ENCODE measurements at regions not wholly inside any gene's neighbourhood (a gene's known extent, or its start where the extent isn't known, plus 50 kb on each side); places are given as distances from the start of the nearest gene placed in this dataset.
A peak's percentile ranks its signal among the peaks of the same experiment; 100 is the strongest.
"Not testable (repeated sequence)": the region's sequence is repeated elsewhere in the genome, so short reads cannot be mapped to it uniquely, and the experiment has no call there.

DNA sequence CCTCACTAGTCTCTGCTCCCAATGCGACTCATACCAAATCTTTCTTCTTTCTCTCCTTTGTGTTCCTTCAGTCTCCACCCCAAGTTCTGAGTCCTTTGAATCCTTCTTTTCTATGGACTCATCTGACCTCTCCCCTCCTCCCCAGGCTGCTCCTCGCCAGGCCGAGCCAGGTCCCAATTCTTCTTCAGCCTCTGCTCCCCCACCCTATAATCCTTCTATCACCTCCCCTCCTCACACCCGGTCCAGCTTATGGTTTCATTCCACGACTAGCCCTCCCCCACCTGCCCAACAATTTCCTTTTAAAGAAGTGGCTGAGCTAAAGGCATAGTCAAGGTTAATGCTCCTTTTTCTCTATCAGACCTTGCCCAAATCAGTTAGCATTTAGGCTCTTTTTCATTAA is 518.5 kb downstream of the MATN1 start:
- dilution Hi-C loops (cut with MboI; ENCODE audit: extremely low pct_ligation_motif_present, low sequenced_read_pairs); FAIRE-seq; H3K36me3 ChIP-seq (ENCODE audit: control insufficient read depth in 2 of 2, extremely low read depth in 1 of 2, insufficient read depth in 2 of 2, low read length in 2 of 2); H3K4me3 ChIP-seq (ENCODE audit: control insufficient read depth in 2 of 3, extremely low read depth in 1 of 3, insufficient read depth in 2 of 3, low read depth in 1 of 3, low read length in 3 of 3); H2AFZ ChIP-seq (ENCODE audit: control insufficient read depth, low read length); H3K27ac ChIP-seq (ENCODE audit: control insufficient read depth, insufficient read depth, low read length); H3K4me1 ChIP-seq (ENCODE audit: control insufficient read depth, extremely low read depth, insufficient read depth, low read length); DNase-seq (ENCODE audit: low read depth, low spot score); H4K20me1 ChIP-seq (ENCODE audit: control insufficient read depth, extremely low read depth, insufficient read depth, low read length); H3K79me2 ChIP-seq (ENCODE audit: control insufficient read depth, insufficient read depth, low read length); H3K4me2 ChIP-seq (ENCODE audit: control insufficient read depth, extremely low read depth, insufficient read depth, low read depth, low read length); H3K9me3 ChIP-seq (ENCODE audit: control insufficient read depth, low read depth, low read length); H3K9me1 ChIP-seq (ENCODE audit: control insufficient read depth, extremely low read depth, insufficient read depth, low read length); H3K27me3 ChIP-seq (ENCODE audit: control insufficient read depth, extremely low read depth, insufficient read depth, low read length); H3K9ac ChIP-seq (ENCODE audit: control insufficient read depth, extremely low read depth, insufficient read depth, low read length): not testable (repeated sequence)

DNA sequence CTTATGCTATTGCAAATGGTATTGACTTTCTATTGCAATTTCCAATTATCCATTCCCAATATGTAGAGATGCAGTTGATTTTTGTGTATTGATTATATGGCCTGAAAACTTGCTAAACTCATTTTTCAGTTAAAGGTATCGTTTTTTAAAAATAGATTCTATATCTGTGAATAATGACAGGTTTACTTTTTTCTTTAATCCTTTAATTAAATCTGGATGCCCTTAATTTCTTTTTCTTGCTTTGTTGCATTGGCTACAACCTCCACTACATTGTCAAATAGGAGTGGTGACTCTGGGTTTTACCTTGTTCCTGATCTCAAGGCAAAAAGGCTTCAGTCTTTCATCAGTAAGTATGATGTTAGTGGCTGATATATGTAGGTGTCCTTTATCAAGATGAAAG is 522.4 kb downstream of the MATN1 start:
- no peak overlapping the region for H3K4me2 ChIP-seq (ENCODE audit: control insufficient read depth, extremely low read depth, insufficient read depth, low read depth, low read length)
- no peaks in the 10 kb centered on the region for H3K9me3 ChIP-seq (ENCODE audit: control insufficient read depth, low read depth, low read length)
- H3K79me2 ChIP-seq (ENCODE audit: control insufficient read depth, insufficient read depth, low read length): no peaks in the 10 kb centered on the region
- no peaks in the 10 kb centered on the region for H3K4me1 ChIP-seq (ENCODE audit: control insufficient read depth, extremely low read depth, insufficient read depth, low read length)
- H3K36me3 ChIP-seq (ENCODE audit: control insufficient read depth in 2 of 2, extremely low read depth in 1 of 2, insufficient read depth in 2 of 2, low read length in 2 of 2): no peaks in the 10 kb centered on the region
- H3K27ac ChIP-seq (ENCODE audit: control insufficient read depth, insufficient read depth, low read length): no peak overlapping the region
- H3K4me3 ChIP-seq (ENCODE audit: control insufficient read depth in 2 of 3, extremely low read depth in 1 of 3, insufficient read depth in 2 of 3, low read depth in 1 of 3, low read length in 3 of 3): no peak overlapping the region
- H2AFZ ChIP-seq (ENCODE audit: control insufficient read depth, low read length): no peak overlapping the region
- DNase-seq (ENCODE audit: low read depth, low spot score) (no peak), FAIRE-seq (no peak)
- no peaks in the 10 kb centered on the region for H4K20me1 ChIP-seq (ENCODE audit: control insufficient read depth, extremely low read depth, insufficient read depth, low read length)
- no peak for TF ChIP-seq EZH2 (IDR thresholded peaks at IDR 0.05; ENCODE audit: low read length)
- TF ChIP-seq, protein P1, sequence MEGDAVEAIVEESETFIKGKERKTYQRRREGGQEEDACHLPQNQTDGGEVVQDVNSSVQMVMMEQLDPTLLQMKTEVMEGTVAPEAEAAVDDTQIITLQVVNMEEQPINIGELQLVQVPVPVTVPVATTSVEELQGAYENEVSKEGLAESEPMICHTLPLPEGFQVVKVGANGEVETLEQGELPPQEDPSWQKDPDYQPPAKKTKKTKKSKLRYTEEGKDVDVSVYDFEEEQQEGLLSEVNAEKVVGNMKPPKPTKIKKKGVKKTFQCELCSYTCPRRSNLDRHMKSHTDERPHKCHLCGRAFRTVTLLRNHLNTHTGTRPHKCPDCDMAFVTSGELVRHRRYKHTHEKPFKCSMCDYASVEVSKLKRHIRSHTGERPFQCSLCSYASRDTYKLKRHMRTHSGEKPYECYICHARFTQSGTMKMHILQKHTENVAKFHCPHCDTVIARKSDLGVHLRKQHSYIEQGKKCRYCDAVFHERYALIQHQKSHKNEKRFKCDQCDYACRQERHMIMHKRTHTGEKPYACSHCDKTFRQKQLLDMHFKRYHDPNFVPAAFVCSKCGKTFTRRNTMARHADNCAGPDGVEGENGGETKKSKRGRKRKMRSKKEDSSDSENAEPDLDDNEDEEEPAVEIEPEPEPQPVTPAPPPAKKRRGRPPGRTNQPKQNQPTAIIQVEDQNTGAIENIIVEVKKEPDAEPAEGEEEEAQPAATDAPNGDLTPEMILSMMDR (optimal IDR thresholded peaks at IDR 0.05 in 1 of 3, IDR thresholded peaks at IDR 0.05 in 1 of 3, conservative IDR thresholded peaks at IDR 0.05 in 1 of 3; ENCODE audit: extremely low read depth in 1 of 3, insufficient read depth in 2 of 3, low read length in 3 of 3): no peak
- H3K9ac ChIP-seq (ENCODE audit: control insufficient read depth, extremely low read depth, insufficient read depth, low read length): no peak overlapping the region
- peaks cover 10% of the 10 kb centered on the region for H3K27me3 ChIP-seq (ENCODE audit: control insufficient read depth, extremely low read depth, insufficient read depth, low read length)
- dilution Hi-C loops (cut with MboI; ENCODE audit: extremely low pct_ligation_motif_present, low sequenced_read_pairs): no loop called here
- H3K9me1 ChIP-seq (ENCODE audit: control insufficient read depth, extremely low read depth, insufficient read depth, low read length): no peaks in the 10 kb centered on the region

DNA sequence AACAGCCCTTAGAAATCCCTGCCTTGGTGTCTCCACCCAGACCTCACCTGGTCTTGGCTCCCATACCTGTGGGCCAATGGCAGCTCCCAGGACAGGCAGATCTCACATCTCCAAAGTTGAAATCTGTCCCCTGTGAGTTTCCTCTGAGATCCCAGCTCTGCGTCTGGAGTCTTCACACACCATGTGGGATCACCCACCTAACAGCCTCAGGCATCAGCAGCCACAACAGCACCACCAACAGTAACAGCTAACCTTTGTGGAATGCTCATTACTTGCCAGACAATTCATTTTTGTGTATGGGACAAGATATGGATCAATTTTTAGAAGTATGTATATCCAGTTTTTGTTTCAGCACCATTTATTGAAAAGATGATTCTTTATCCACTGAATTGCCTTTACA is 523.2 kb downstream of the MATN1 start:
- no peaks in the 10 kb centered on the region for H3K4me1 ChIP-seq (ENCODE audit: control insufficient read depth, extremely low read depth, insufficient read depth, low read length)
- no peaks in the 10 kb centered on the region for H3K9me3 ChIP-seq (ENCODE audit: control insufficient read depth, low read depth, low read length)
- H3K4me2 ChIP-seq (ENCODE audit: control insufficient read depth, extremely low read depth, insufficient read depth, low read depth, low read length): no peak overlapping the region
- no peaks in the 10 kb centered on the region for H4K20me1 ChIP-seq (ENCODE audit: control insufficient read depth, extremely low read depth, insufficient read depth, low read length)
- no peak for DNase-seq (ENCODE audit: low read depth, low spot score)
- TF ChIP-seq, protein P1 (optimal IDR thresholded peaks at IDR 0.05 in 1 of 3, IDR thresholded peaks at IDR 0.05 in 1 of 3, conservative IDR thresholded peaks at IDR 0.05 in 1 of 3; ENCODE audit: extremely low read depth in 1 of 3, insufficient read depth in 2 of 3, low read length in 3 of 3): no peak
- TF ChIP-seq EZH2 (IDR thresholded peaks at IDR 0.05; ENCODE audit: low read length): no peak
- H3K9me1 ChIP-seq (ENCODE audit: control insufficient read depth, extremely low read depth, insufficient read depth, low read length): no peaks in the 10 kb centered on the region
- dilution Hi-C loops (cut with MboI; ENCODE audit: extremely low pct_ligation_motif_present, low sequenced_read_pairs): no loop called here
- H3K27me3 ChIP-seq (ENCODE audit: control insufficient read depth, extremely low read depth, insufficient read depth, low read length): peaks cover 10% of the 10 kb centered on the region
- FAIRE-seq: peak; percentile 44
- no peak overlapping the region for H3K27ac ChIP-seq (ENCODE audit: control insufficient read depth, insufficient read depth, low read length)
- H3K79me2 ChIP-seq (ENCODE audit: control insufficient read depth, insufficient read depth, low read length): no peaks in the 10 kb centered on the region
- no peak overlapping the region for H2AFZ ChIP-seq (ENCODE audit: control insufficient read depth, low read length)
- no peaks in the 10 kb centered on the region for H3K36me3 ChIP-seq (ENCODE audit: control insufficient read depth in 2 of 2, extremely low read depth in 1 of 2, insufficient read depth in 2 of 2, low read length in 2 of 2)
- H3K9ac ChIP-seq (ENCODE audit: control insufficient read depth, extremely low read depth, insufficient read depth, low read length): no peak overlapping the region
- no peak overlapping the region for H3K4me3 ChIP-seq (ENCODE audit: control insufficient read depth in 2 of 3, extremely low read depth in 1 of 3, insufficient read depth in 2 of 3, low read depth in 1 of 3, low read length in 3 of 3)

Measured in keratinocyte (primary cell).